GM21526 (cell line): ENCODE measurements at regions not wholly inside any gene's neighbourhood (a gene's known extent, or its start where the extent isn't known, plus 50 kb on each side); places are given as distances from the start of the nearest gene placed in this dataset.

Experiments
- ATAC-seq: cut with Tn5 transposase; IDR thresholded peaks from one replicate; pipeline ENCODE4 v1.9.1; 2021; ENCODE audit warnings: moderate library complexity; ENCODE audit not compliant: unreplicated experiment, low FRiP score

- ATAC-seq: no peak
Measured at GRCh38 chr6:105968603-105969333, 117.4 kb upstream of the PRDM1 start.

- no peak for ATAC-seq
Measured at GRCh38 chr6:105967917-105968602, 118.1 kb upstream of the PRDM1 start.

- ATAC-seq: no peak
Measured at GRCh38 chr6:105966481-105966880, 119.7 kb upstream of the PRDM1 start.

- ATAC-seq: no peak
Measured at GRCh38 chr6:105964979-105965760, 121.0 kb upstream of the PRDM1 start.

GRCh38 chr6:105954148-105954547 is 132.0 kb upstream of the PRDM1 start:
- no peak for ATAC-seq

- no peak for ATAC-seq
Measured at GRCh38 chr6:105952772-105953690, 133.1 kb upstream of the PRDM1 start.

GRCh38 chr6:105952326-105952725 is 133.8 kb upstream of the PRDM1 start:
- ATAC-seq: no peak

- no peak for ATAC-seq
Measured at GRCh38 chr6:105951322-105951721, 134.8 kb upstream of the PRDM1 start.

GRCh38 chr6:105949869-105950268 is 136.3 kb upstream of the PRDM1 start:
- no peak for ATAC-seq

GRCh38 chr6:105943514-105943913 is 142.6 kb upstream of the PRDM1 start:
- no peak for ATAC-seq

GRCh38 chr6:105941621-105942412 is 144.3 kb upstream of the PRDM1 start:
- no peak for ATAC-seq

GRCh38 chr6:105940990-105941389 is 145.1 kb upstream of the PRDM1 start:
- no peak for ATAC-seq

GRCh38 chr6:105936972-105937371 is 149.2 kb upstream of the PRDM1 start:
- no peak for ATAC-seq

- ATAC-seq: no peak
Measured at GRCh38 chr6:105935416-105935815, 150.7 kb upstream of the PRDM1 start.

GRCh38 chr6:105934708-105935107 is 151.4 kb upstream of the PRDM1 start:
- no peak for ATAC-seq

GRCh38 chr6:105932440-105932839 is 153.7 kb upstream of the PRDM1 start:
- no peak for ATAC-seq

GRCh38 chr6:105929626-105930025 is 156.5 kb upstream of the PRDM1 start:
- ATAC-seq: no peak

- ATAC-seq: no peak
Measured at GRCh38 chr6:105926318-105926717, 159.8 kb upstream of the PRDM1 start.

GRCh38 chr6:105925706-105926105 is 160.4 kb upstream of the PRDM1 start:
- no peak for ATAC-seq

- ATAC-seq: no peak
Measured at GRCh38 chr6:105921781-105922180, 164.4 kb upstream of the PRDM1 start.
